ENCODE measurements at regions not wholly inside any gene's neighbourhood (a gene's known extent, or its start where the extent isn't known, plus 50 kb on each side); places are given as distances from the start of the nearest gene placed in this dataset.

DNA sequence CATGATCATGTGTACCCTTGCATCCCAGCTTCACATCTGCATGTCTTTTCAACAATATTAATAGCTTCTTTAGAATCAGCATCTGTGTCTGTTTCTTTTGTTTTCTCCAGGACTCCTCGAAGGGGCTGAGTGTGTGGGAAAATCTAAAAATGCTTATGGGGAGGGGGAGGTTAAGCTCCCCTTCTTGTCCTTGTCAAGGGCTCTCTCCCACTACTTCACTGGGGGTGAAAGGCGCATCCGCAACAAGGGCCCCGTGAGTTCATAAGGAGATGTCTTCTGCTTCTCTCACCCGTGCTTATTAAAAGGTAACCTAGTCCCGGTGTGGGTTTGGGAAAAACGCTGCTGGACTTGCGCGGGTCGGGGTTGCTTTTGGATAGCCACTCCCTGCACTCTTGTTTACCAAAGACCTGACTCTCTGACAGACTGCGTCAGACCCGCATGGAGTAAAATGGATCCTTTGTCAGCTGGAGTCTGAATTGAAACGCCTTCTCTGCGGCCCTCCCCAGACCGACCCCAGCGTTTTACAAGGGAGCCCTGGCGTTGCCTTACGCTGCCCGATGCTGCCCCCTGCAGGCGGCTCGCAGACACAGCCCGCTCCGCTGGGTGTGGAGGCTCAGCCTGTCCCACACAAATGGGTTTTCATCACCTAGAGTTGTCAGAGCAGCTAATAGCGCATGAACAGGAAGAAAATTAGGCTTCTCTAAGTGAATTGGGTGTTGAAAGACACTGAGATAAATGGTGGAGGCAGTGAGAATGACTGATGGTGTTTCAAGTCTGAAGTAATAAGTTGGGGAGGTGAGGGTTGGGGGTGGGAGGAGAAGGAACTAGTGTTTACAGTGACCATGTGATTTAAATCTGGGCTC is 53.8 kb downstream of the IER5 start:
- DNase-seq, result peak; percentile 62

DNA sequence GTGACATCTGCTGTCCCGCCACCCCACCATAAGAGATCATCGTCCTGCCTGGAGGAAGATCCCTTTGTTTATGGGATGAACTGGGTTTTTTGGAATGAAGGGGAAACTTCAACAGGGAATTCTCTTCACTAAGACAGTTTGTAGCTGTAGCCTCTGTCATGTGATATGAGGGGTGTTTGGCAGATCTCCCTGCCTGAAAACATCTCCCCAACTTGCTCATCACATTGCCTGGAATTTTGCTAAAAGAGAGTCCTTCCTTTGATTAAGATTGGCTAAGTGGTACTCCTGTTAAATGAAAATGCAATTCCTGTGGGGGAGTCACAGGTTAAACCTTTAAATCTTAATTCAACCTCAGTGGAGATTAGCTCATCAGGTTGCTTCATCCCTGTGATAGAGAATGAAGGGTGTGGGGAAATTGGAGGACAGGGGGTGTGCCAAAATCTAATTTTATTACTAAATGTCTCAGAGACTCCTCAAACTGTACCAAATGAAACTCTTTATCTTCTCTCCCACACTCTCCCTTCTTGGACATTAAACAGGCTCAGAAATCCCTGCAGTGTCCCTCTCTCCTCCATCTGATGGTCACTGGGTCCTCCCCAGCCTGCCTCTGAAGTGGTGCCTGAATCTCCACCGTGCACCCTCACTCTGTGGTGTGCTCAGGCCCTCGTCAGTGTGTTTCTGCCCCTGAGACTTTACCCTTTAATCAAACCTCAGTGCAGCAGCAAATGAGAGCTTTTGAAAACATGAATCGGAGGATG is 54.8 kb downstream of the IER5 start:
- no peak for DNase-seq

DNA sequence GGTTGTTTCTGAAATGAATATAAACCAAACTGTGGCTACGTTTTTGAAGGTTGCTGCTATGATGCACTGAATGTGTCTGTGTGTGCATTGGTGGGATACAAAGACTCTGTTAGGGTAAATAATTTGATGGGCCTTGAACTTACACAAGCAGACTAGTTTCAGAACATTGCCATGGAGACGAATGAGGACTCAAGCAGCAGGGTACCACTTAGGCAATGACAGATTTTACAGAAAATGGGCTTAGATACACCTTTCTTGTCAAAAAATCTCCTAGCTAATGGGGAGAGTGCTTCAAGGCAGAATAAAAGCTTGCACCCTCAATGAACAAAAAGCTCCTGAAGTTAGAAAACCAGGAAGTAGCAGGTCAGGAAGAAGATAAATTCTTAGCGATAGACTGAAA is 55.7 kb downstream of the IER5 start:
- DNase-seq, result no peak

DNA sequence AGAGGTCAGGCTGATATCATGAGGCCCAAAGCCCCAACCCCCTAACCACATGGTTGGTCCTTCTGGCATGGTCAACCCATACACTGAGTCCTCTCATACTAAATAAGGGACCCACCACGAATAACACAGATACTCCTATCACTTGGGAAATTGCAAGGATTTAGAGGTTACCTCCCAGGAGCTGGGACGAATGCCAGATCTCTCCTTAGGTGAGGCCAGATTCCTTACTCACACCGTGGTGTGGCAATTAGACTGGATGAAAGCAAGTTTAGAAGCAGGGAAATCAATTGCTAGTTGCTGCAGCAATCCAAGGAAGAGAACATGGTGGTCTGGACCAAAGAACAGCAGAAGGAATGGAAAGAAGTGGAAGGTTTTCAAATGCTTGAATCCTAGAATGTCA is 60.1 kb downstream of the IER5 start:
- no peak for DNase-seq

DNA sequence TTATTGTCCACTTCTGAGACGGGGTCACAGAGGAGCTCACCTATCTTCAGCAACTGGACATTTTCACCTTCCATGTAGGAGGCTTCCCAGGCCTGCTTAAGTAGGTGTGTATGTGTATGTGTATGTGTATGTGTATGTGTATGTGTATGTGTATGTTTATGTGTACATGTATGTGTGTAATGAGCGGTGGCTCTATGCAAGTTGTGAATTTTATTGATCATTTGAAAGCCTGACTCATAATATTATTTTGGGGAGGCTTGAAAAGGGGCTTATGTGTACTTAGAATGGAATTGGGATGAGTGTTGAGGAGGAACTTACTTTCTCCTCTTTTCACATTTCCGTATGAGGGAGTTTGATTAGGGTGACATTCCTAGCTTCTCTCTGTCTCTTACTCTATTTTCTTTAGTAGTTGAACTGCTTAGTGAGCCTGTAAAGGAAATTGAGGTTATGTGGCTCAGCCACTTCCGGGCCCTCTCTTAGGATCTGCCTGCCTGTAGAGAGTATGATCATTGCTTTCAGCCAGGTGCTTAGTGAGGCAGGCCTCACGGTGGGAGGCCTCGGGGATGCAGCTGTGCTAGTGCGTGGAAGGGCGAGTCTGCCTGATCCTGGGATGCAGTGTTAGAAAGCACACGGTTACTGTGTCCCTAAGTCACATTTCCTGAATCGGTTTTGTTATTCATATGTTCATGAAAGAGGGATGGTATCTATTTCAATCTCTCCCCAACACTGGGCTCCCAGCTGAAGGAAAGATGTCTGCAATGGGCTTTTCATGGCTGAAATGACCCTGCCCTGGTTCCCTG is 61.0 kb downstream of the IER5 start:
- no peak for DNase-seq

DNA sequence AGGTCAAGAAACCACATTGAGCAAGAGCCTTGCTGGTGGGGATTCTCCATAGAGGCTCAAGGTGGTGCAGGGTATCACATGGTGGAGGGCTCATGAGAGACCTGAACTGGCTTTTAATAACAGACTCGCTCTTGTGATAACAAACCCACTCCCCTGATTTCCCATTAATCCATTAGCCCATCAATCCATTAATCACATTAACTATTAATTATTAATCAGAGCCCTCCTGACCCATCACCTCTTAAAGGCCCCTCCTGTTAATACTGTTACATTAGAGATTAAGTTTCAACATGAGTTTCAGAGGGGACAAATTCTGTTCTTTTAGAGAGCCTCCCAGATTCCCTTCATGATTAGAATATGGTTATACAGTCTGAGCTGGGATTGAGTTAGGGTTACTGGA is 61.8 kb downstream of the IER5 start:
- DNase-seq, result no peak

DNA sequence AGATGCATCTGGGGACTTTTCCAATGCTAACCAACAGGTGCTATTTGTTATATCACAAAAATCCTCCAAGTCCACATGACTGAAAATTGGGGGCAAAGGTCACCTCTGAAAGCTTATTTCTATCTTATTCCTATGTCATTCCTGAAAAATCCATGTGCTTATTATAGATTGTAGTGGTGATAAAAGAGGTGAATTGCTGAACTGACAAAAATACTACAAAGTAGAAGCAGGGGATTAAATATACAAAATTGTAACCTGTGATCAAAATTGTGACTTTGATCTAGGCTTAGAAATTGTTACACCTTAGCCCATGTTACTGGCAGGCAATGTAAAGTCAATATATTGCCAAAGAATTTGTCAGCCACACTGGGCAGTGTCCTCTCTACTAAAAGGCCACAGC is 62.3 kb downstream of the IER5 start:
- no peak for DNase-seq

DNA sequence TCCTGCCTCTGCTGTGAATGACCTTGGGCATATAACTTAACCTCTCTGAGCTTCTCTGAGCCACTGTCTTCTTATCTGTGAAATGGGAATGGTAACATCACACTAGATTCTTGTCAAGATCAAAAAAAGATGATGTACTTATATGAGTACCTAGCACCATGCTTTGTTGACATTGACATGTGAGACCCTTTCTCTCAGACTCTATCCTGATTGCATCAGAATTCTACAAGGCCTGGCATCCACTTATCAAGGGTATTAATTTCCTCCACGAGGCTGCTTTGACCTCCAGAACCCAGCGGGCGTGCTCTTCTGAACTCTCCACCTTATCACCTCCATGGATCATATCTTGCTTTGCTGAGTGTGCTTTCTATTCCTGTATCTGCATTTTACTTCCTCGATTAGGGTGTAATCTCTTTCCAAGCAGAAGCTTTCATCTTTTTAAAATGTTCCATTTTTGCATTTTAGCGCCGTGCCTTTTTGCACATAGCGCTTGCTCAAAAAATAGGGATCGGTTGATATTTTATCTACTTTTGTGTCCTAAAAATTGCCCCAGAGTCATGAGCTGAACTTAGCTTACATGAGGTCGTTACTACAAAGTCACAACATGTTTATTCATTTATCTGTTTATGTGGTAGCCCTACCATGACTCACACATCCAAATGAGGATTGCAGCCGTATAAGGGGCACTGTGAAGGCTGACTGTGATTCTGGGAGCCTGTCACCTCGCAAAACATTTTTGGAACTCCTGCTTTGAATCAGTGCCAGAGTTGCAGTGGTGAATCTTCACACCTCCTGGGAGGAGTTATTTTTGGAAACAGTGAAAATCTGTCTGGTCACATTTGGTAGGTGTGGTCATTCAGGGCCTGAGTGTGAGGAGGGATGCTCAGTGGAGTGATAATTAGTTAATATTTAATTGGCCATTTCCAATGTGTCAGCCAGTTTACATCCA is 63.2 kb downstream of the IER5 start:
- DNase-seq, result no peak

DNA sequence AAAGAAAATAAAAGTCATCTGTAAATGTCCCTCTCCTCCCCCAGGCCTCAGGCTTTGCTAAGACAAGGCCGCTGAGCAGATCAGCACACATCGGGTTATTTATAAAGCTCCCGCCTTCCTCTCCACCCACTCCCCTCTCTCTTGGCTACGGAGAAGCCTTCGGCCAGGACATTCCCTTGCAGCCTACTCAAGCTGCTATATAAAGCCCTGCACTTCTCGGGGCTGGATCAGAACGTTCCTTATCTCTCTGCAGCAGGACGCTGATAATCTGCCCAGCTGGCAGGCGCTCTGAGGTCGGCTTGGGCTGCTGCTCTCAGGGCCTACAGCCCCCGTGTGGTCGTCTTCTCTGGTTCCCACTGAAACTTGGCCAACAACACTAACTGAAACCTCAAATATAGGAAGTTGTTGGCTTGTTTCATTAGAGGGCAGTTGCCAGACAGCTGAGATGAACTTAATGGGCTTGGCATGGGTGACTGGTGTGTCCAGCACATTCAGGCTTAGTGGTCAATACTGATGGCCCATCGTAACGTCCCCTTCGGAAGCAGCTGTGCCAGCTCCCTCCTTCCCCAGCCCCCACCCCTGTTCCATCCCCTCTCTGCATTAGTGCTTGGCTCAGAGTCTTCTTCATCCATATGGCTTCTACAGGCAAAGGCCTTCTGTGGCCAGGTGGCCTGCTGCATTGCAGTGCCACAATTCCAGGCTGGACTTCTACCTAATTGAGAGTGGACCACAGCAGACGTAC is 64.6 kb downstream of the IER5 start:
- no peak for DNase-seq

DNA sequence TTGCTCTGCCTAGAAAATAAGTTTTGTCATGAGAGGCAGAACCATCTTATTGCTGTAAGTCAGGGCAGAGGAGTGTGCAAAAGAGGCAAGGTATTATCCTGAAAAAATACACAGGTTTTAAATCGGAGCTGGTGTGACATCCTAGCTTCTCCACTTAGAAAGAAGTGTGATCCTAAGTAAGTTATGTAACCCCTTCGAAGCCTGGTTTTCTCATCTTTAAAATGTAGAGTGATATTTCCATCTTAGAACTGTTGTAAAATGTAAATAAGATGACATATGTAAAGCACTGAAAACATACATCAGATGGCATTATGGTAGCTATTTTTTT is 65.1 kb downstream of the IER5 start:
- no peak for DNase-seq

DNA sequence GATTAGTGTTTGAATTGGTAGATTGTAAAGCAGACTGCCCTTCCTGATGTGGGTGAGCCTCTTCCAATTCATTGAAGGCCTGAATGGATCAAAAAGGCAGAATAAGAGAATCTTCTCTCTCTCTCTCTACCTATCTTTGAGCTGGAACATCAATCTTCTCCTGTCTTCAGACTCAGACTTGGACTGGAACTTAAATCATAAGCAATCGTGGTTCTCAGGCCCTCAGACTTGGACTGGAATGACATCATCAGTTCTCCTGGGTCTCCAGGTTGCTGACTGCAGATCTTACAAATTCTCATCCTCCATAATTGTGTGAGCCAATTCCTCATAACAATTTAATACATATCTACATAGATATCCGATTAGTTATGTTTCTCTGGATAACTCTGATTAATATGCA is 66.8 kb downstream of the IER5 start:
- no peak for DNase-seq

DNA sequence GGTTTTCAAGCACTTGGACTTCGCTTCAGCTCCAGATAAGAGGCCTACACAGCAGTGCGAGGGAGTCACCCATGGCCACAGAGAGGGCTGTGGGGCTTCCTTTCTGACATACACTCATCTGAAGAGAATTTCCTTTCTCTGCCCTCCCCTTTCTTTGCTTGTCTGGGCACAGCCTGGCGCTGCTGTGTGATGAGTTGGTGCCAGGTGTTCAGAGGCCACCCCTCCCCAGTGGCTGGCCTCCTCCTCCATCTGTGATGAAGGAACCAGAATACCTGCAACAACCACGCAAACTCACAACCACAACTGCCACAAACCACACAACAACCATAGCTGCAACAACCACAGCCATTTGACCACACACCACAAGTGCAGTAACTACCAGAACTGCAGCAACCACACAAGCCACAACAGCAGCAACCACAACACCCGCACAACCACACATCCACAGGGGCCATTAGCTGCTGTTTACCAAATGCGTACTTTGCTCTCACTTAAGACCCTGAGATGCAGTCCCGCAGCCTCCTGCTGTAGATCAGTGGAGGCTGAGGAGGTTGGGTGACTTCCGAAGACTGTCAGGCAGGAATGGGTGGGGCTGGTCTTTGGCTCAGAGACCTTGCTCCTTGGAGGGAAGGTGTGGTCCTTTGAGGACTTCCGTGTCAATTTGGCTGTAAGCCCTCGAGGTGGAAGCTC is 71.1 kb downstream of the IER5 start:
- no peak for DNase-seq

DNA sequence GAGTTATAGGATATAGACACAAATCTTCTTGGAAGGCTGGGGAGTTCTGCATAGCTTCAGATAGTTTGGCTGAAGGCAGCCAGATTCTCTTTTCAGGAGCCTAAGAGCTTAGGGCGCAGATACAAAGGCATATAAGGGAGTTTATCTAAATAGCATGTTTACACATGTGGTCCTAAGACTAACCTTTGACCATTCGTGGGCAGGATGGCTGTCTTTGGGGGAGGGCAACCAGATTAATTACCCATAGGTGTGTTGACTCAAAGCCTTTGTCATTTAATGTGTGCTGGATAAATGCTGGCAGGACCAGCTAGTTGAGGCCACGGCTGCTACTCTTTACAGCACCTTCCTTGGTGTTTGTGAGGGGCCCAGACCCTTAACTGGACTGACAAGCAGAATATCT is 71.8 kb downstream of the IER5 start:
- DNase-seq, result no peak

DNA sequence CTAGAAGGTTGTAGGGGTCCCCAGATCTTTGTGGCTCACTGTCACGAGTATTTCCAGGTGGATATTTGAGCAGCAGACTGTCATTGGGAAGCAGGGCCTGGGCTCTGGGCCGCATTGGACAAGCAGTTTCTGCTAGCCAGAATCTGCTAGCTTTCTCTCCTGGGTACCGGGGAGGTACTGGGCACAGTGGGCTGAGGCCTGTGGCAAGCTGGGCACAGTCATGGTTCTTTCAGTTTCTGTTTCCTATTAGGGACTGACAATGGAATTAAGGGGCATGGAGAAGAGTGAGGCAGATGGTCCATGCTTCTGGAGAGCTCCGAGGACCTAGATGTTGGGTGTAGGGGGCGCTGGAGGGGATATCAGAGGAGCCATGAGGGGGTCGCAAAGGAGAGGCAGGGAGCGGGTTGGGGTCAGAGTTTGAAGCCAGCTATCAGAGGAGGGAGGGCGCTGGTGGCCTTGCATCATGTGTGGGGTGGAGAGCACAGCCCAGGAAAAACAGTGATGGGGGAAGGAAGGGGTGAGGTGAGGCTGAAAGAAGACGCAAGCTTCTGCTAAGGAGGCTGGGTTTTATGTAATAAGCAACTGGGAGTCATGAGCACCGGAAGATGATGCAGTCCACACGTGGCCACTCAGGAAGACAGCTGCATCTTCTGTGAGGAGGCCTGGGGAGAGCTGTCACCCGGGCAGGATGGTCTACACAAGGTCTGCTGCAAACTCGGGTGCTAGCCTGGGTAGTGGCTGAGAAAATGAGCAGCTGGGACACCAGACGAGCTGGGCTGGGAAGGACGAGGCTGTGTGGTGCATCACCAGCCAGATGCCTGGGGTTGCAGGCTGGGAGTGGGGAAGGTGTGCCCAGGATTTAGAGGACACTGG is 72.7 kb downstream of the IER5 start:
- no peak for DNase-seq

DNA sequence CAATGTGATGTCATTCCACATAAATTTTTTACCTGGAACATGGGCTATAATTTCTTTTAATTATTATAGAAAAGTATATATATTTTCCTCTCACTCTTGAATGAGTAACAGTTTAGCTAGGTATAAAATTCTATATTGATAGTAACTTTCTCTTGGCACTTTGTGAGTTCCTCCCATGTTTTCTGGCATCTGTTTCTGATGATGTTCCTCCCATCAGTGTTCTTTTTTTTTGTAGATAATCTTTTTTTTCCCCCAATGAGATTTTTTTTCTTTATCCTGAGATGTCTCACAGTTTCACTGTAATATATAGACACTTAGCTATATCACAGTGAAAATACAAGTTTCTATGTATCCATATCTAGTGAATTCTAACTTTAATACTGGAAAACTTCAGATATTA is 75.2 kb downstream of the IER5 start:
- no peak for DNase-seq

DNA sequence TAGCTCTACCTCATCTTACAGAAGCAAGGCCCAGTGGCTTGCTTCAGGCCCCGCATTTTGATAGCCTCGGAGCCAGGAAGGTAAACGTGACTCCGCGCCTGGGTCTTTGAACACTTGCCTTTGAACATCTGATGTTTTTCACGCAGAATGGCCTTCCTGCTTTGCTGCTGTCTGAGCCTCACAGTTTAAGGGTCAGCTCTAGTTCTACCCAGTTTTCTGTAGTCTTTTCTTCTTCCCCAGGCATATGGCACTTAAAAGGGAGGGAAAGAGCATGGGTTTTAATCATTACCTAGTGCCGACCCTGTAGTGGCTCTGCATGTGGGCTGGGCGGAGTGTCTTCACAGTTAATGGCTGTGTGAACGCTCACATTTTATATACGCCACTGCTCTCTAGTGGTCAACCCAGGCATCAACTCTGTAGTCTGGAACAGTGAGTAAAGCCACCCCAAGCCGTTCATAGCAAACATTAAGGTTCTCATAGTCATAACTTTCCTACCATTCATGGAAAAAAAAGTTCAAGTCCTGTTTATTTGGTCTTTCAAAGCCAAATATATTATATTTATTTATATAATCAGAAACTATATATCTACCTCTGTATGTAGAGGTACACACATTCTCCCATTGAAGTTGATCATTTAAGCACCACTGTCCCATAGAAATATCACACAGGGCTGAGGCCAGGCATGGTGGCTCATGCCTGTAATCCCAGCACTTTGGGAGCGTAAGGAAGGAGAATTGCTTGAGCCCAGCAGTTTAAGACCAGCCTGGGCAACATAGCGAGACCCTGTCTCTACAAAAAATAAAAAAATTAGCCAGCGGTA is 78.1 kb downstream of the IER5 start:
- peak; percentile 46 for DNase-seq

DNA sequence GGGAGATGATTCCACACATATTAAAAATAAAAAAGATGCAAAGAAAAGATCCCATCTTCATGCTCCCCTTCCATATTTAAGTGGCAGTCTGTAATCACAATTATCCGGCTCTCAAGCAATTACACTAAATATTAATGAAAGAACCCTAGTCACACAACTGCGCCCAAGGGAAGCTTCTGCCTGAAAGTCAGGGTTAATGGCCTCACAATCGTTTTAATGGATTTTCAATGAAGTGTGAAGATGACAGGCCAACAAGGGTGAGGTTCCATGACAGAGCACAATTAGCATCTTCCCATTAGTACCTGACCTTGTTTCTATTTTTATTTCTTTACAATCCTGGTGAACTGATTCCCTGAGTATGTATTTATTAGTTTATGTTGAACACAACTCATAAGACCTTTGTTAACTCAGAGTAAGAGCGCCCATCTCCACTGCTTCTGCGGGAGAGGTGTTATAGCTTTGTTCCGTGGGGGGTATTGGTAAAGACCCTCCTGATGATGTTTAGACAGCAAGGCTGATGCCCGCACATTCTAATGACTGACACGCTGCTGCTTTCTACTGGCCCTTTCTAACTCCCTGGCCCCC is 80.9 kb downstream of the IER5 start:
- DNase-seq, result no peak

DNA sequence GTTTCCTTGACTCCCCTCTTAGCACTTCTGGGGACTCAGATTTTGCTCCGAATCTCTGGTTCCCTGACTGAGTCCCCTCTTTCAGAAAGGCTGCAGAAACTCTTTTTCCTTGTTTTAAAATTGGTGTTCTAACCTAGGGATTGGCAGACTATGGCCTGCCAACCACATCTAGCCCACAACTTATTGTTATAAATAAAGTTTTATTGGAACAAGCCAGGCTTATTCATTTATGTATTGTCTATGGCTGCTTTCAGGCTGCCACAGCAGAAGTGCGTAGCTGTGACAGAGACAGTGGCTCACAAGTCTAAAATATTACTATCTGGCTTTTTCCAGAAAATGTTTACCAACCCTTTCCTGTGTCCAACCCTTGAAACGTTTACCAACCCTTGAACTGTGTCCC is 81.7 kb downstream of the IER5 start:
- DNase-seq, result no peak

DNA sequence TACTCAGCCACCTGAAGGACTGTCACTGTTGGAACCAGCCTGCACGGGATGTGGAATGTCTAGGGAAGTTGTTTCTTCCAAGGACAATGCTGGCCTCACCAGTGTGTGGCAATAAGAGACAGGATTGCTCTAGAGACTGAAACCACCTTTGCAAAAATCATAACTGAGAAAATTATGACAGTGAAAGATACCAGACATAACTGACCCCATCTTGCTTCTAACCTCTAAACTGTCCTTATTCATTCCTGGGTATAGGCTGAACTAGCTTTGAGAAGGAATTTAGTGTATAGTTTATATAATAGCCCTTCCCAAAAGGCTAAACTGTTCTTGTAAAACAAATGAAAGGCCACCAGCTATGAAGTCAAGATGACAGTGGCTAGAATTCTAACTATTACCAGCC is 83.6 kb downstream of the IER5 start:
- DNase-seq, result no peak

All from NCI-H1417 treated with DMSO at 0.1 percent for 48 hours (cell line).